Endothelial cell of umbilical vein (primary cell): ENCODE measurements at regions not wholly inside any gene's neighbourhood (a gene's known extent, or its start where the extent isn't known, plus 50 kb on each side); places are given as distances from the start of the nearest gene placed in this dataset.

ENCODE experiments used
- BruUV-seq: library from RNA; stranded (reverse); fragments of 400-500 nt; replicated peaks from 2 replicates; lab custom pipeline; 2021; lab: Mats Ljungman, UMichigan
- CTCF ChIA-PET: fragments of 300-600, 350-600 bp; sonication (Branson Sonifier 250); formaldehyde crosslinking; loops from one replicate; lab custom pipeline; 2021; ENCODE audit warnings: antibody characterized with exemption, inconsistent platforms; lab: Charles Lee
- POLR2A ChIA-PET: fragments of 300-600, 350-600 bp; sonication (Branson Sonifier 250); formaldehyde crosslinking; loops from one replicate; lab custom pipeline; 2021; ENCODE audit warnings: antibody characterized with exemption, inconsistent platforms; lab: Charles Lee
- DNase-seq: peaks from one replicate; pipeline ENCODE4 v3.0.0-alpha.2; 2011; ENCODE audit warnings: low read depth, low spot score
- FAIRE-seq: peaks from 2 replicates; lab custom pipeline; 2011; peaks lifted over from hg19 to GRCh38; lab: Jason Lieb, UNC
- H2AFZ ChIP-seq: 2 replicates; pipeline ENCODE4 v1.6.0; 2012; ENCODE audit warnings: low read depth, low read length, control low read depth, inconsistent platforms
- H3K27ac ChIP-seq: 2 replicates; pipeline ENCODE4 v1.5.1; 2011; ENCODE audit warnings: low read depth, mild to moderate bottlenecking, control low read depth, low read length, moderate library complexity; ENCODE audit not compliant: insufficient read depth
- H3K27me3 ChIP-seq, 2 experiments: 2 replicates each; pipeline versions ENCODE4 v1.6.0 to v1.6.1; 2011; ENCODE audit warnings: low read length in 2 of 2, mixed read lengths in 1 of 2; ENCODE audit not compliant: control insufficient read depth in 2 of 2, insufficient read depth in 2 of 2
- H3K36me3 ChIP-seq, 2 experiments: 2 replicates in 1 of 2; 3 replicates in 1 of 2; pipeline ENCODE4 v1.5.1; 2011; ENCODE audit warnings: low read length in 2 of 2, mild to moderate bottlenecking in 1 of 2, moderate library complexity in 1 of 2; ENCODE audit not compliant: control insufficient read depth in 2 of 2, insufficient read depth in 2 of 2; ENCODE audit errors: extremely low read depth in 1 of 2
- H3K4me1 ChIP-seq: 3 replicates; pipeline ENCODE4 v1.5.1; 2011; ENCODE audit warnings: mild to moderate bottlenecking, low read length; ENCODE audit not compliant: control insufficient read depth, insufficient read depth; ENCODE audit errors: extremely low read depth
- H3K4me2 ChIP-seq: 2 replicates; pipeline ENCODE4 v1.6.1; 2011; ENCODE audit warnings: low read length, control low read depth, mixed read lengths; ENCODE audit not compliant: insufficient read depth
- H3K4me3 ChIP-seq, 3 experiments: fragments of 200-600 bp in 1 of 3; sonication (generic), shearing (Covaris generic) in 1 of 3; replicated peaks in 1 of 3; 2 replicates each; pipeline ENCODE4 v1.5.1; 2011 to 2016; ENCODE audit warnings: control low read depth in 3 of 3, low read length in 3 of 3, mild to moderate bottlenecking in 2 of 3, inconsistent platforms in 1 of 3, low read depth in 1 of 3, moderate library complexity in 1 of 3; ENCODE audit not compliant: insufficient read depth in 1 of 3
- H3K79me2 ChIP-seq: 2 replicates; pipeline ENCODE4 v1.6.0; 2012; ENCODE audit warnings: low read length, inconsistent platforms; ENCODE audit not compliant: control insufficient read depth, insufficient read depth
- H3K9ac ChIP-seq: replicated peaks from 2 replicates; pipeline ENCODE3; 2011; ENCODE audit warnings: low read length, control low read depth; ENCODE audit not compliant: insufficient read depth; ENCODE audit errors: extremely low read depth
- H3K9me1 ChIP-seq: replicated peaks from 3 replicates; pipeline ENCODE4 v1.6.0; 2011; ENCODE audit warnings: mild to moderate bottlenecking, low read length; ENCODE audit not compliant: control insufficient read depth, insufficient read depth; ENCODE audit errors: extremely low read depth
- H3K9me3 ChIP-seq: replicated peaks from 2 replicates; pipeline ENCODE4 v1.5.1; 2012; ENCODE audit warnings: low read length, inconsistent platforms; ENCODE audit not compliant: control insufficient read depth, insufficient read depth
- H4K20me1 ChIP-seq: replicated peaks from 2 replicates; pipeline ENCODE3; 2011; ENCODE audit warnings: mild to moderate bottlenecking, low read length; ENCODE audit not compliant: control insufficient read depth, insufficient read depth; ENCODE audit errors: extremely low read depth
- EZH2 ChIP-seq: IDR thresholded peaks from 2 replicates; pipeline ENCODE4 v1.6.1; 2012; ENCODE audit warnings: borderline replicate concordance, low read depth, mild to moderate bottlenecking, moderate library complexity, low read length, inconsistent platforms; ENCODE audit not compliant: severe bottlenecking
- FOS ChIP-seq: IDR thresholded peaks from 2 replicates; pipeline ENCODE4 v1.6.1; 2011; ENCODE audit warnings: mild to moderate bottlenecking, low read length, moderate library complexity, borderline replicate concordance; ENCODE audit not compliant: insufficient read depth
- GATA2 ChIP-seq: IDR thresholded peaks from 2 replicates; pipeline ENCODE4 v1.7.0; 2011; ENCODE audit warnings: low read depth, mild to moderate bottlenecking, moderate library complexity, mixed read lengths, low read length; ENCODE audit not compliant: insufficient read length, insufficient read depth
- JUN ChIP-seq: IDR thresholded peaks from 2 replicates; pipeline ENCODE4 v1.6.1; 2011; ENCODE audit warnings: borderline replicate concordance, low read depth; ENCODE audit not compliant: insufficient read length, insufficient read depth
- POLR2A ChIP-seq: IDR thresholded peaks from 2 replicates; pipeline ENCODE4 v1.6.1; 2012; ENCODE audit warnings: low read depth, mild to moderate bottlenecking, control low read depth, low read length
- POLR2AphosphoS5 ChIP-seq: IDR thresholded peaks from 2 replicates; pipeline ENCODE4 v1.6.1; 2012; ENCODE audit warnings: low read depth, mild to moderate bottlenecking, control low read depth, low read length, moderate library complexity; ENCODE audit not compliant: insufficient read depth
- dilution Hi-C: fragments of 300-500 bp; cut with MboI; formaldehyde crosslinking; loops from one replicate; pipeline ENCODE4 v1.15.0; 2019; ENCODE audit warnings: low sequenced_read_pairs; ENCODE audit not compliant: extremely low pct_ligation_motif_present
- intact Hi-C: fragments of 100-400 bp; cut with micrococcal nuclease; formaldehyde crosslinking; loops from one replicate; pipeline ENCODE4 v1.10.0; 2022
- TF ChIP-seq, protein P1 (sequence below), 2 donors: IDR thresholded peaks; 1 replicate in 1 of 2; 2 replicates in 1 of 2; pipeline ENCODE4 v1.5.1; 2011; ENCODE audit warnings: low read length in 2 of 2, mild to moderate bottlenecking in 2 of 2, moderate library complexity in 2 of 2, control low read depth in 1 of 2, inconsistent platforms in 1 of 2, low read depth in 1 of 2; ENCODE audit not compliant: insufficient read depth in 1 of 2; ENCODE audit errors: extremely low read depth in 1 of 2
- TF ChIP-seq, protein P2 (sequence below): IDR thresholded peaks from 2 replicates; pipeline ENCODE4 v1.6.1; 2011; ENCODE audit not compliant: insufficient read depth, insufficient read length

DNA sequence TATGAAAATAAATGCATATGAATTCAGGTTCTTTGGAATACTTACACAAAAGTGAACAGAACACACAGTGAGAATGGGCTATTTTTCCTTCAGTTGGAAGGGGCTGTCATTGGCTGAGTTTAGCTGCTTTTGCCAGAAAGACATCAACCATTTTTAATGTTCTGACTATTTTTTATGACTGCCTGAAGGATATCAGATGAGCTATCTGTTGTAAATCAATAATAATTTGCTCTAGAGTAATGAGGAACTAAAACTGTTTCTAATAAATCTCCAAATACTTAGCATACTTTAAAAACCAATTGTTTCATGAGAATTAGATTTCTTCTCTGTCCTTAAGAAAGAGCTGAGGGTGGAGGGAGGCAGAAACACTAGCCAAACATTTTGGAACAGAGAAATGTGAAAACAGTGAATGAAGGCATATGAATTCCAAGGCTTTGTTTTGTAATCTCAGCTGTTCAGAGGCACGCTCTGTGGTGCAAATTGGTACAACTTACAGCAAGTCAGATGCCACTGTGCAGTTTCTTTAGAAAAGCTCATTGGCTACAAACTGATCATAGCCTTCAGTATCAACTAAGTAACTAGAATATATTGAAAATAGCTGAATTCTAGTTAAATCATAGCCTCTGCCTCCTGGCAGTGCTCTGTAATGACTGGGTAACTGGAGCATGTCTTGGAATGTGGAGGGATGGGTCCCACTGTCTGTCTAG, 228.9 kb upstream of the JAG1 start:
- intact Hi-C loops (no loop called here), dilution Hi-C loops (no loop called here)
- no peaks in the 10 kb centered on the region for H4K20me1 ChIP-seq
- TF ChIP-seq, protein P1, sequence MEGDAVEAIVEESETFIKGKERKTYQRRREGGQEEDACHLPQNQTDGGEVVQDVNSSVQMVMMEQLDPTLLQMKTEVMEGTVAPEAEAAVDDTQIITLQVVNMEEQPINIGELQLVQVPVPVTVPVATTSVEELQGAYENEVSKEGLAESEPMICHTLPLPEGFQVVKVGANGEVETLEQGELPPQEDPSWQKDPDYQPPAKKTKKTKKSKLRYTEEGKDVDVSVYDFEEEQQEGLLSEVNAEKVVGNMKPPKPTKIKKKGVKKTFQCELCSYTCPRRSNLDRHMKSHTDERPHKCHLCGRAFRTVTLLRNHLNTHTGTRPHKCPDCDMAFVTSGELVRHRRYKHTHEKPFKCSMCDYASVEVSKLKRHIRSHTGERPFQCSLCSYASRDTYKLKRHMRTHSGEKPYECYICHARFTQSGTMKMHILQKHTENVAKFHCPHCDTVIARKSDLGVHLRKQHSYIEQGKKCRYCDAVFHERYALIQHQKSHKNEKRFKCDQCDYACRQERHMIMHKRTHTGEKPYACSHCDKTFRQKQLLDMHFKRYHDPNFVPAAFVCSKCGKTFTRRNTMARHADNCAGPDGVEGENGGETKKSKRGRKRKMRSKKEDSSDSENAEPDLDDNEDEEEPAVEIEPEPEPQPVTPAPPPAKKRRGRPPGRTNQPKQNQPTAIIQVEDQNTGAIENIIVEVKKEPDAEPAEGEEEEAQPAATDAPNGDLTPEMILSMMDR (IDR thresholded peaks at IDR 0.05; ENCODE audit: extremely low read depth in 1 of 2, insufficient read depth in 1 of 2, low read depth in 1 of 2, low read length in 2 of 2) = no peak
- TF ChIP-seq EZH2 (no peak), POLR2A (no peak)
- TF ChIP-seq, protein P2, sequence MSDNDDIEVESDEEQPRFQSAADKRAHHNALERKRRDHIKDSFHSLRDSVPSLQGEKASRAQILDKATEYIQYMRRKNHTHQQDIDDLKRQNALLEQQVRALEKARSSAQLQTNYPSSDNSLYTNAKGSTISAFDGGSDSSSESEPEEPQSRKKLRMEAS = no peak
- no peaks in the 10 kb centered on the region for H3K79me2 ChIP-seq
- POLR2A ChIA-PET = no interaction called here
- FAIRE-seq (no peak), DNase-seq (no peak)
- no peak overlapping the region for H2AFZ ChIP-seq
- no peak overlapping the region for H3K4me2 ChIP-seq
- H3K4me1 ChIP-seq = no peaks in the 10 kb centered on the region
- H3K27ac ChIP-seq = no peak overlapping the region
- H3K9ac ChIP-seq = no peak overlapping the region
- H3K36me3 ChIP-seq = no peaks in the 10 kb centered on the region
- H3K4me3 ChIP-seq = no peak overlapping the region
- no peaks in the 10 kb centered on the region for H3K27me3 ChIP-seq
- CTCF ChIA-PET = interaction anchor here (0.9 to 1.2 kb wide), 4 partner anchors 11 to 59 kb away, joined by 3 to 4 read pairs (median 3); no protein-coding TSS in a partner anchor
- BruUV-seq = no TSS peak
- H3K9me1 ChIP-seq = no peaks in the 10 kb centered on the region
- no peaks in the 10 kb centered on the region for H3K9me3 ChIP-seq

DNA sequence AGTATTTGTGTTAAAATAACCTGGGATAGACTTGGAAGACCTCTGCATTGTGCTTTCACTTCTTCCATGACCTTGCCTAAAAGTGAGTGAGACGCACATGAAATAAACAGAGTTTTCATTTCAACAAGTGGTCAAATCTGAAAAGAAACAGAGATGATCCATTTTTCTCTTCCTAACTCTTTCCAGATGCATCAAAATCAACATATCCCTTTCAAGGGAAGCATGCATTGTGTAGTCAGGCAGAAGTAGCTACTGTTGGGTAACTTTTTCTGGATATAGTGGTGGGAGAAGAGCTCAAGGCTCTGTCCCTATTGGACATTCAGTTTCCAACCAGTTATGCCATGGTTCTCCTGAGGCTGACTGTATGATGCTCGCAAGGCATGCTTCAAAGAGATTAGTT, 233.0 kb upstream of the JAG1 start:
- BruUV-seq = no TSS peak
- no peak overlapping the region for H2AFZ ChIP-seq
- no peaks in the 10 kb centered on the region for H3K36me3 ChIP-seq
- no peaks in the 10 kb centered on the region for H3K9me3 ChIP-seq
- H3K9me1 ChIP-seq = no peaks in the 10 kb centered on the region
- POLR2A ChIA-PET = no interaction called here
- FAIRE-seq (no peak), DNase-seq (no peak)
- no peak overlapping the region for H3K27ac ChIP-seq
- H4K20me1 ChIP-seq = no peaks in the 10 kb centered on the region
- dilution Hi-C loops (no loop called here), intact Hi-C loops (no loop called here)
- TF ChIP-seq, protein P1 (IDR thresholded peaks at IDR 0.05; ENCODE audit: extremely low read depth in 1 of 2, insufficient read depth in 1 of 2, low read depth in 1 of 2, low read length in 2 of 2) = no peak
- TF ChIP-seq FOS (no peak), POLR2A (no peak), JUN (no peak), EZH2 (no peak), GATA2 (no peak), POLR2AphosphoS5 (no peak)
- TF ChIP-seq, protein P2 = no peak
- H3K27me3 ChIP-seq = no peaks in the 10 kb centered on the region
- H3K4me2 ChIP-seq = no peak overlapping the region
- H3K9ac ChIP-seq = no peak overlapping the region
- CTCF ChIA-PET = interaction anchor here (0.8 kb wide), 1 partner anchor 15 kb away, joined by 3 read pairs; no protein-coding TSS in a partner anchor
- peaks cover 13% of the 10 kb centered on the region for H3K4me1 ChIP-seq
- H3K79me2 ChIP-seq = no peaks in the 10 kb centered on the region
- H3K4me3 ChIP-seq = no peak overlapping the region
